OCI-LY3 (cell line): ENCODE measurements at regions not wholly inside any gene's neighbourhood (a gene's known extent, or its start where the extent isn't known, plus 50 kb on each side); places are given as distances from the start of the nearest gene placed in this dataset.

Experiments
- H2AFZ ChIP-seq: fragments of 200-600, 300-600 bp; shearing (Covaris generic); 2 replicates; pipeline ENCODE4 v1.6.0; 2014; ENCODE audit warnings: antibody characterized with exemption, low read depth, low read length
- H3K27ac ChIP-seq: fragments of 200-600, 300-600 bp; sonication (generic); 2 replicates; pipeline ENCODE4 v1.5.1; 2014; ENCODE audit warnings: mild to moderate bottlenecking, low read length, moderate library complexity, mixed read lengths
- H3K27me3 ChIP-seq: fragments of 200-600, 300-600 bp; sonication (generic); 2 replicates; pipeline ENCODE4 v1.6.1; 2014; ENCODE audit warnings: low read depth, low read length, mixed read lengths
- H3K36me3 ChIP-seq: fragments of 200-600, 300-600 bp; sonication (generic); replicated peaks from 2 replicates; pipeline ENCODE3; 2014; ENCODE audit warnings: low read depth, low read length, mixed read lengths
- H3K4me1 ChIP-seq: fragments of 300-600, 200-600 bp; sonication (generic); 2 replicates; pipeline ENCODE4 v1.6.1; 2014; ENCODE audit warnings: low read length, mixed read lengths
- H3K4me2 ChIP-seq: fragments of 200-600, 300-600 bp; sonication (generic); 2 replicates; pipeline ENCODE4 v1.6.1; 2014; ENCODE audit warnings: low read length, mixed read lengths
- H3K4me3 ChIP-seq: fragments of 300-600, 200-600 bp; sonication (generic); 2 replicates; pipeline ENCODE4 v1.5.1; 2014; ENCODE audit warnings: antibody characterized with exemption, mild to moderate bottlenecking, low read length, moderate library complexity
- H3K79me2 ChIP-seq: fragments of 300-600, 200-600 bp; shearing (Covaris generic); 2 replicates; pipeline ENCODE4 v1.6.1; 2014; ENCODE audit warnings: mild to moderate bottlenecking, low read length, mixed read lengths
- H3K9ac ChIP-seq: fragments of 300-600, 200-600 bp; shearing (Covaris generic); 2 replicates; pipeline ENCODE4 v1.6.0; 2014; ENCODE audit warnings: mild to moderate bottlenecking, low read length, moderate library complexity
- H3K9me3 ChIP-seq: fragments of 200-600, 300-600 bp; shearing (Covaris generic); 2 replicates; pipeline ENCODE4 v1.6.1; 2014; ENCODE audit warnings: low read length, mixed read lengths; ENCODE audit not compliant: insufficient read depth
- H4K20me1 ChIP-seq: fragments of 200-600, 300-600 bp; sonication (generic); 2 replicates; pipeline ENCODE4 v1.6.1; 2016; ENCODE audit warnings: low read length, mixed read lengths; ENCODE audit not compliant: insufficient read depth
- CTCF ChIP-seq: fragments of 200-600, 300-600 bp; sonication (generic); IDR thresholded peaks from 2 replicates; pipeline ENCODE4 v1.5.1; 2014; ENCODE audit warnings: antibody characterized with exemption, low read length, low read depth
- EZH2phosphoT487 ChIP-seq: fragments of 200-600 bp; shearing (Covaris generic); IDR thresholded peaks from 2 replicates; pipeline ENCODE4 v1.6.1; 2018; ENCODE audit warnings: antibody characterized with exemption, mixed run types, low read depth

GRCh38 chr6:146961831-146962230 is 242.4 kb upstream of the STXBP5 start:
- no peak overlapping the region for H3K9ac ChIP-seq
- H3K36me3 ChIP-seq, result no peaks in the 10 kb centered on the region
- no peak for TF ChIP-seq EZH2phosphoT487
- no peak for TF ChIP-seq CTCF
- no peaks in the 10 kb centered on the region for H4K20me1 ChIP-seq
- no peaks in the 10 kb centered on the region for H3K4me1 ChIP-seq
- no peak overlapping the region for H3K4me3 ChIP-seq
- no peak overlapping the region for H3K27ac ChIP-seq
- H3K9me3 ChIP-seq, result no peaks in the 10 kb centered on the region
- H3K4me2 ChIP-seq, result no peak overlapping the region
- H3K79me2 ChIP-seq, result no peaks in the 10 kb centered on the region
- no peak overlapping the region for H2AFZ ChIP-seq
- H3K27me3 ChIP-seq, result no peaks in the 10 kb centered on the region

- no peak for TF ChIP-seq EZH2phosphoT487
- TF ChIP-seq CTCF, result no peak
- Histone ChIP-seq H4K20me1 (no peaks in the 10 kb centered on the region), H3K9me3 (no peaks in the 10 kb centered on the region)
Measured at GRCh38 chr6:146962329-146962728, 241.9 kb upstream of the STXBP5 start.

GRCh38 chr6:146965110-146965689 is 239.0 kb upstream of the STXBP5 start:
- no peaks in the 10 kb centered on the region for H3K79me2 ChIP-seq

More at GRCh38 chr6:146962329-146962728, 241.9 kb upstream of the STXBP5 start:
- Histone ChIP-seq H3K4me1 (no peaks in the 10 kb centered on the region), H3K27me3 (no peaks in the 10 kb centered on the region), H3K79me2 (no peaks in the 10 kb centered on the region), H3K9ac (no peak overlapping the region), H3K4me3 (no peak overlapping the region), H2AFZ (no peak overlapping the region), H3K27ac (no peak overlapping the region), H3K4me2 (no peak overlapping the region), H3K36me3 (no peaks in the 10 kb centered on the region)

GRCh38 chr6:146968041-146968760 is 236.0 kb upstream of the STXBP5 start:
- no peaks in the 10 kb centered on the region for H3K79me2 ChIP-seq
- H4K20me1 ChIP-seq, result no peaks in the 10 kb centered on the region
- no peaks in the 10 kb centered on the region for H3K36me3 ChIP-seq
- no peak overlapping the region for H2AFZ ChIP-seq
- no peaks in the 10 kb centered on the region for H3K27me3 ChIP-seq
- no peaks in the 10 kb centered on the region for H3K9me3 ChIP-seq
- H3K27ac ChIP-seq, result no peak overlapping the region
- no peak overlapping the region for H3K9ac ChIP-seq
- no peak overlapping the region for H3K4me2 ChIP-seq
- TF ChIP-seq CTCF (no peak), EZH2phosphoT487 (no peak)
- no peaks in the 10 kb centered on the region for H3K4me1 ChIP-seq
- H3K4me3 ChIP-seq, result no peak overlapping the region

More at GRCh38 chr6:146965110-146965689, 239.0 kb upstream of the STXBP5 start:
- Histone ChIP-seq H3K27ac (no peak overlapping the region), H3K27me3 (no peaks in the 10 kb centered on the region), H3K4me2 (no peak overlapping the region), H3K9ac (no peak overlapping the region), H3K4me3 (no peak overlapping the region), H3K36me3 (no peaks in the 10 kb centered on the region), H4K20me1 (no peaks in the 10 kb centered on the region), H3K9me3 (no peaks in the 10 kb centered on the region), H3K4me1 (no peaks in the 10 kb centered on the region), H2AFZ (no peak overlapping the region)
- TF ChIP-seq EZH2phosphoT487, result no peak
